HG03342 (cell line): ENCODE measurements at regions not wholly inside any gene's neighbourhood (a gene's known extent, or its start where the extent isn't known, plus 50 kb on each side); places are given as distances from the start of the nearest gene placed in this dataset.
A peak's percentile ranks its signal among the peaks of the same experiment; 100 is the strongest.
"Not testable (repeated sequence)": the region's sequence is repeated elsewhere in the genome, so short reads cannot be mapped to it uniquely, and the experiment has no call there.

Source experiments
- ATAC-seq: cut with Tn5 transposase; IDR thresholded peaks from one replicate; pipeline ENCODE4 v1.9.1; 2021; ENCODE audit warnings: mild to moderate bottlenecking, moderate library complexity; ENCODE audit not compliant: unreplicated experiment

- peak; percentile 51 for ATAC-seq
Measured at GRCh38 chrX:13387666-13388494, 68.0 kb upstream of the ATXN3L start.

GRCh38 chrX:13386636-13387035 is 66.8 kb upstream of the ATXN3L start:
- no peak for ATAC-seq

GRCh38 chrX:13386092-13386491 is 66.2 kb upstream of the ATXN3L start:
- ATAC-seq, result no peak

- no peak for ATAC-seq
Measured at GRCh38 chrX:13383907-13384306, 64.1 kb upstream of the ATXN3L start.

GRCh38 chrX:13381514-13381913 is 61.7 kb upstream of the ATXN3L start:
- no peak for ATAC-seq

- no peak for ATAC-seq
Measured at GRCh38 chrX:13380211-13380610, 60.4 kb upstream of the ATXN3L start.

- ATAC-seq, result not testable (repeated sequence)
Measured at GRCh38 chrX:13378562-13379518, 59.0 kb upstream of the ATXN3L start.

GRCh38 chrX:13377550-13377934 is 57.7 kb upstream of the ATXN3L start:
- ATAC-seq, result no peak

- ATAC-seq, result no peak
Measured at GRCh38 chrX:13376857-13377549, 57.1 kb upstream of the ATXN3L start.

- not testable (repeated sequence) for ATAC-seq
Measured at GRCh38 chrX:13375596-13375995, 55.7 kb upstream of the ATXN3L start.

GRCh38 chrX:13374364-13374763 is 54.5 kb upstream of the ATXN3L start:
- ATAC-seq, result no peak

- no peak for ATAC-seq
Measured at GRCh38 chrX:13373431-13374187, 53.8 kb upstream of the ATXN3L start.

GRCh38 chrX:13373027-13373426 is 53.2 kb upstream of the ATXN3L start:
- ATAC-seq, result no peak

- no peak for ATAC-seq
Measured at GRCh38 chrX:13372203-13372980, 52.5 kb upstream of the ATXN3L start.

- ATAC-seq, result no peak
Measured at GRCh38 chrX:13371186-13371585, 51.3 kb upstream of the ATXN3L start.

GRCh38 chrX:13370713-13371112 is 50.9 kb upstream of the ATXN3L start:
- no peak for ATAC-seq
